Ishikawa (cell line): ENCODE measurements at regions not wholly inside any gene's neighbourhood (a gene's known extent, or its start where the extent isn't known, plus 50 kb on each side); places are given as distances from the start of the nearest gene placed in this dataset.

ENCODE experiments used
- CEBPB ChIP-seq: IDR thresholded peaks from 2 replicates; pipeline ENCODE4 v1.6.1; 2012
- CREB1 ChIP-seq: IDR thresholded peaks from 2 replicates; pipeline ENCODE4 v1.6.1; 2012; ENCODE audit warnings: low read depth
- EGR1 ChIP-seq: IDR thresholded peaks from 2 replicates; pipeline ENCODE4 v1.6.1; 2012
- EP300 ChIP-seq: IDR thresholded peaks from 2 replicates; pipeline ENCODE4 v1.6.1; 2012; ENCODE audit warnings: borderline replicate concordance
- FOXM1 ChIP-seq: IDR thresholded peaks from 2 replicates; pipeline ENCODE4 v1.6.1; 2012; ENCODE audit warnings: low read depth, borderline replicate concordance
- MAX ChIP-seq: IDR thresholded peaks from 2 replicates; pipeline ENCODE4 v1.6.1; 2012
- NFIC ChIP-seq: IDR thresholded peaks from 2 replicates; pipeline ENCODE4 v1.6.1; 2012
- RAD21 ChIP-seq: IDR thresholded peaks from 2 replicates; pipeline ENCODE4 v1.6.1; 2012; ENCODE audit warnings: low read depth
- TAF1 ChIP-seq: IDR thresholded peaks from 2 replicates; pipeline ENCODE4 v1.6.1; 2012; ENCODE audit warnings: low read depth, mild to moderate bottlenecking
- TCF12 ChIP-seq: IDR thresholded peaks from 2 replicates; pipeline ENCODE4 v1.6.1; 2012; ENCODE audit warnings: low read depth
- TEAD4 ChIP-seq: IDR thresholded peaks from 2 replicates; pipeline ENCODE4 v1.6.1; 2012
- USF1 ChIP-seq: IDR thresholded peaks from 2 replicates; pipeline ENCODE4 v1.6.1; 2012
- YY1 ChIP-seq: IDR thresholded peaks from 2 replicates; pipeline ENCODE4 v1.6.1; 2012; ENCODE audit warnings: low read depth
- ZBTB7A ChIP-seq: IDR thresholded peaks from 2 replicates; pipeline ENCODE4 v1.6.1; 2012; ENCODE audit warnings: low read depth
- TF ChIP-seq, protein P1 (sequence below): IDR thresholded peaks from 2 replicates; pipeline ENCODE4 v1.6.1; 2012; ENCODE audit warnings: low read depth, mild to moderate bottlenecking

DNA sequence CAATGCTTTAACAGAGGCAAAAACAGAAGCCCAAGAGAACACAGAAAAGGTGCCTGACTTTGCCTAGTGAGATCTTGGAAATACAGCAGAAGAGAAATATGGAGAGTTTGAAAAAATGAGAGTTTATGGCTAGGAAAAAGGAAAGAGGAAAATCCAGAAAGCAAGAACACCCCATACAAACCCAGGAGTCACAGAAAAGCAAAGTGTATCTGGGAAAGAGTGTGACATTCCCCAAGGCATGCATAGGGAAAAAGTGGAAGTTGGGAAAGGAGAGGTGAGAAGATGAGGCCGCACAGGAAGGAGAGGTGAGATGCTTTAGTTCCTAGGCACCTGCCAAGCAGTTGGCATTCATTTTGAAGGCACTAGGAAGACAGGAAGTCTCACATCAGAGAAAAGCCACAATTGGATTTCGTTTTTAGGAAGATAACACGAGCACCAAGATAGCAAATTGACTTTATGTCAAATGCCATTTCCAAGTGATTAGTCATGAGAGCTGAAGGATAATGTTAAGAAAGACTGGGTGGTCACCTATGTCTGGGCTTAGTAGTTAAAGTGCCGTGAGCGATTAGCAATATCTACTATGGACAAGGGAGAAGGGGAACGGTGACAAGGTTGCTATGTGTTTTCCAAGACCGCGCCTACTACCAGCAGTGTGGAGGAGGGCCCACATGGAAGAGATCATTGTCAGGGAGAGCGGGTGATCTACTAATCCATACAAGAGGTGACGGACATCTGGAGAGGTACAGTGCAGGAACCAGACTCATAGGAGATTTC lies 224.1 kb upstream of the PARD3B start:
- TF ChIP-seq ZBTB7A (no peak), TEAD4 (no peak), USF1 (no peak), CEBPB (no peak), RAD21 (no peak), MAX (no peak), TCF12 (no peak), FOXM1 (no peak), NFIC (no peak), EGR1 (no peak), EP300 (no peak), YY1 (no peak), TAF1 (no peak), CREB1 (no peak)
- TF ChIP-seq, protein P1, sequence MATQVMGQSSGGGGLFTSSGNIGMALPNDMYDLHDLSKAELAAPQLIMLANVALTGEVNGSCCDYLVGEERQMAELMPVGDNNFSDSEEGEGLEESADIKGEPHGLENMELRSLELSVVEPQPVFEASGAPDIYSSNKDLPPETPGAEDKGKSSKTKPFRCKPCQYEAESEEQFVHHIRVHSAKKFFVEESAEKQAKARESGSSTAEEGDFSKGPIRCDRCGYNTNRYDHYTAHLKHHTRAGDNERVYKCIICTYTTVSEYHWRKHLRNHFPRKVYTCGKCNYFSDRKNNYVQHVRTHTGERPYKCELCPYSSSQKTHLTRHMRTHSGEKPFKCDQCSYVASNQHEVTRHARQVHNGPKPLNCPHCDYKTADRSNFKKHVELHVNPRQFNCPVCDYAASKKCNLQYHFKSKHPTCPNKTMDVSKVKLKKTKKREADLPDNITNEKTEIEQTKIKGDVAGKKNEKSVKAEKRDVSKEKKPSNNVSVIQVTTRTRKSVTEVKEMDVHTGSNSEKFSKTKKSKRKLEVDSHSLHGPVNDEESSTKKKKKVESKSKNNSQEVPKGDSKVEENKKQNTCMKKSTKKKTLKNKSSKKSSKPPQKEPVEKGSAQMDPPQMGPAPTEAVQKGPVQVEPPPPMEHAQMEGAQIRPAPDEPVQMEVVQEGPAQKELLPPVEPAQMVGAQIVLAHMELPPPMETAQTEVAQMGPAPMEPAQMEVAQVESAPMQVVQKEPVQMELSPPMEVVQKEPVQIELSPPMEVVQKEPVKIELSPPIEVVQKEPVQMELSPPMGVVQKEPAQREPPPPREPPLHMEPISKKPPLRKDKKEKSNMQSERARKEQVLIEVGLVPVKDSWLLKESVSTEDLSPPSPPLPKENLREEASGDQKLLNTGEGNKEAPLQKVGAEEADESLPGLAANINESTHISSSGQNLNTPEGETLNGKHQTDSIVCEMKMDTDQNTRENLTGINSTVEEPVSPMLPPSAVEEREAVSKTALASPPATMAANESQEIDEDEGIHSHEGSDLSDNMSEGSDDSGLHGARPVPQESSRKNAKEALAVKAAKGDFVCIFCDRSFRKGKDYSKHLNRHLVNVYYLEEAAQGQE: no peak

DNA sequence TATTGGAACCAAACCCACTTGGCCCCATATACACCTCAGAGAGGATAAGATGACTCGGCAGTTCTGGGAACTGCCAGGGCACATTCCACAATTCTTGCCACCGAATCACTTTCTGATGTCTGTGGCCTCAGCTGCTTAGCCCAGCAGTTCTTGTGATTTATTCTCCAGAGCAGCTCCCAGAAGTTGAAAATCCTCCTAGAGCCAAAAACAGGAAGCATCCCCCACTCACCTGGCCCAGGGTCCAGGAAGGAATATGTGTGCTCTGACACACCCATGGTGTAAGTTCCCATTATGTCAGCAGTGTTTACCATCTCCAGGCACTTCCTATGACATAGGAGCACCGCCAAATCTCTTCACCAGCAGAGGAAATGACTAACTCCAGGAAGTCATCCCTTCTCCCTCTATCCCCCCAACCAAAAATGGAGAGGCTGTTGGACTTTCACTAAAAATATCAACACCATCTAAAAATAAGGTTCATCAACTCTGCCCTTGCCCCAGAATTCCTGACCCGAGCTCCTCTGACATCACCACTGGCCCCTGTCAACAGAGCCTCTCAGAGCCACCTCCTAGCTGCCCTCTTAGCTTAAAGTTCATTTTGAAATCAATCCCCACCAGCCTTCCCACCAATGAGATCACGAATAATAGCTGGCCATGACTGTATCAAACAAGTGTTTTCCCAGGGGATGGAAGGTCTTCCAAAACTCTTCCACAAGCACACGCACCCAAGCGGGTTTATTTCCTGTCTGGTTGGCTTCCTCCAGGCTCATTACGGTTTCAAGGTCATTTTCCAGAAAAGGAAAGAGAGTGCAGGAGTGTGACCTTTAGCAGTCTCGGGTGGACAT lies 223.1 kb upstream of the PARD3B start:
- TF ChIP-seq EGR1 (no peak), RAD21 (no peak), CREB1 (no peak), EP300 (no peak), YY1 (no peak), FOXM1 (no peak), TCF12 (no peak), USF1 (no peak)
- TF ChIP-seq, protein P1: no peak

- TF ChIP-seq YY1 (no peak), RAD21 (peak; percentile 97), CEBPB (0 out of 2 replicates have a peak, but pooled peaks have one; percentile 38)
These were observed 219.8 kb upstream of the PARD3B start for GRCh38 chr2:204325468-204325867.

- no peak for TF ChIP-seq TAF1
- no peak for TF ChIP-seq YY1
- no peak for TF ChIP-seq FOXM1
- TF ChIP-seq MAX: no peak
- TF ChIP-seq NFIC: no peak
- TF ChIP-seq USF1: no peak
These were observed 216.9 kb upstream of the PARD3B start for GRCh38 chr2:204328373-204328772.

DNA sequence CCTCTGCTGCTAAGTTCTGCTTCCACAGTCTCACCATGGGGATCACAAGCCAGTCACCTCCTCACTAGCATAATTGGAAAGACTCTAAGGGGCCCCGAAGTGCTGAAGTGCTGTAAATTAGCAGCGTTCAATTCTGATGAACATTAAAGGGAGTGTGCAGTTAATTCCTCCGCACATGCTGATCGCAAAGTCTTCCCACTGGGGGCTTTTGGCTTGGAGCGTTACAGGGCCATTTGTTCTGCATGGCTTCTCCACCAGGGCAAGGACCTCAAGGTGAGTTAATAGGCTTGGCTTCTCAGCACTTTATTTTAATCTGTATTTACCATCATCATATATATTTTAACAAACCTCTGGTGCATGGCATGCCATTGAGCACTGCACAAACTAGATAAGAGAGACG lies 216.3 kb upstream of the PARD3B start:
- no peak for TF ChIP-seq ZBTB7A
- TF ChIP-seq EGR1: no peak
- no peak for TF ChIP-seq FOXM1
- TF ChIP-seq USF1: no peak
- no peak for TF ChIP-seq TCF12
- no peak for TF ChIP-seq TEAD4
- TF ChIP-seq MAX: no peak
- TF ChIP-seq TAF1: no peak
- TF ChIP-seq, protein P1: no peak
- TF ChIP-seq RAD21: no peak
- TF ChIP-seq YY1: no peak
- no peak for TF ChIP-seq CEBPB
